Activated gamma-delta T cell treated with anti-CD3 and anti-CD28 coated beads, Interleukin-2, amount 50 U/mL, for 16 hours (primary cell): ENCODE measurements at regions not wholly inside any gene's neighbourhood (a gene's known extent, or its start where the extent isn't known, plus 50 kb on each side); places are given as distances from the start of the nearest gene placed in this dataset.
"Not testable (repeated sequence)": the region's sequence is repeated elsewhere in the genome, so short reads cannot be mapped to it uniquely, and the experiment has no call there.

Source experiments
- DNase-seq: peaks from one replicate; pipeline ENCODE4 v3.0.0-alpha.2; 2020; ENCODE audit warnings: low read depth

GRCh38 chr2:877747-878146 is 72.9 kb upstream of the SNTG2 start:
- no peak for DNase-seq

- DNase-seq: no peak
Measured at GRCh38 chr2:875687-876615, 74.7 kb upstream of the SNTG2 start.

GRCh38 chr2:873651-874580 is 76.7 kb upstream of the SNTG2 start:
- DNase-seq: no peak

GRCh38 chr2:873027-873426 is 77.6 kb upstream of the SNTG2 start:
- DNase-seq: no peak

GRCh38 chr2:871926-872680 is 78.5 kb upstream of the SNTG2 start:
- no peak for DNase-seq

GRCh38 chr2:871175-871727 is 79.4 kb upstream of the SNTG2 start:
- DNase-seq: no peak

GRCh38 chr2:870426-870825 is 80.2 kb upstream of the SNTG2 start:
- DNase-seq: no peak

GRCh38 chr2:869894-870293 is 80.8 kb upstream of the SNTG2 start:
- no peak for DNase-seq

GRCh38 chr2:869357-869871 is 81.2 kb upstream of the SNTG2 start:
- DNase-seq: no peak

GRCh38 chr2:868857-869256 is 81.8 kb upstream of the SNTG2 start:
- DNase-seq: not testable (repeated sequence)

GRCh38 chr2:867296-867695 is 83.4 kb upstream of the SNTG2 start:
- no peak for DNase-seq

GRCh38 chr2:866887-867286 is 83.8 kb upstream of the SNTG2 start:
- DNase-seq: no peak

- no peak for DNase-seq
Measured at GRCh38 chr2:866009-866680, 84.5 kb upstream of the SNTG2 start.

GRCh38 chr2:864501-865106 is 86.0 kb upstream of the SNTG2 start:
- DNase-seq: no peak

GRCh38 chr2:863732-864450 is 86.8 kb upstream of the SNTG2 start:
- DNase-seq: no peak

- no peak for DNase-seq
Measured at GRCh38 chr2:862731-863466, 87.8 kb upstream of the SNTG2 start.

- DNase-seq: no peak
Measured at GRCh38 chr2:862355-862687, 88.3 kb upstream of the SNTG2 start.

- DNase-seq: no peak
Measured at GRCh38 chr2:861655-862354, 88.8 kb upstream of the SNTG2 start.
